ENCODE measurements at regions not wholly inside any gene's neighbourhood (a gene's known extent, or its start where the extent isn't known, plus 50 kb on each side); places are given as distances from the start of the nearest gene placed in this dataset.

DNA sequence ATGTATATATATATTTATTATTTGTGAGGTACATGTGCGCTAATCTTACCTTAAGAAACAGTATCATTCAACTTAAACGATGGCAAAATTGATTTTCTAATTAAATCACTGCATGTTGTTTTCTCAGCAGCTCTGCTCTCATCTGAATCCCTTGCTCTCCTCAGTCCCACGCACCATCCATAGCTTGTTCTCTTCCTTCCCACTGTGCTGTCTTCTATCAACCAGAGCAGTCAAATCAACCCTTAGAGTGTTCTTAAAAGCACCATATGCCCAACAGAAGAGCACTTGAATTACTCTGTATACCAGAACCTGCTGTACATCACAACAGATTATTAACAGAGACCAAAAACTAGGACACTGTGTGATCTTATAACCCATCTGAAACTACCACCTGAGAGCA, 209.4 kb upstream of the G2E3 start:
- no peak for TF ChIP-seq TEAD4 (IDR thresholded peaks at IDR 0.05)
- TF ChIP-seq, protein P1, sequence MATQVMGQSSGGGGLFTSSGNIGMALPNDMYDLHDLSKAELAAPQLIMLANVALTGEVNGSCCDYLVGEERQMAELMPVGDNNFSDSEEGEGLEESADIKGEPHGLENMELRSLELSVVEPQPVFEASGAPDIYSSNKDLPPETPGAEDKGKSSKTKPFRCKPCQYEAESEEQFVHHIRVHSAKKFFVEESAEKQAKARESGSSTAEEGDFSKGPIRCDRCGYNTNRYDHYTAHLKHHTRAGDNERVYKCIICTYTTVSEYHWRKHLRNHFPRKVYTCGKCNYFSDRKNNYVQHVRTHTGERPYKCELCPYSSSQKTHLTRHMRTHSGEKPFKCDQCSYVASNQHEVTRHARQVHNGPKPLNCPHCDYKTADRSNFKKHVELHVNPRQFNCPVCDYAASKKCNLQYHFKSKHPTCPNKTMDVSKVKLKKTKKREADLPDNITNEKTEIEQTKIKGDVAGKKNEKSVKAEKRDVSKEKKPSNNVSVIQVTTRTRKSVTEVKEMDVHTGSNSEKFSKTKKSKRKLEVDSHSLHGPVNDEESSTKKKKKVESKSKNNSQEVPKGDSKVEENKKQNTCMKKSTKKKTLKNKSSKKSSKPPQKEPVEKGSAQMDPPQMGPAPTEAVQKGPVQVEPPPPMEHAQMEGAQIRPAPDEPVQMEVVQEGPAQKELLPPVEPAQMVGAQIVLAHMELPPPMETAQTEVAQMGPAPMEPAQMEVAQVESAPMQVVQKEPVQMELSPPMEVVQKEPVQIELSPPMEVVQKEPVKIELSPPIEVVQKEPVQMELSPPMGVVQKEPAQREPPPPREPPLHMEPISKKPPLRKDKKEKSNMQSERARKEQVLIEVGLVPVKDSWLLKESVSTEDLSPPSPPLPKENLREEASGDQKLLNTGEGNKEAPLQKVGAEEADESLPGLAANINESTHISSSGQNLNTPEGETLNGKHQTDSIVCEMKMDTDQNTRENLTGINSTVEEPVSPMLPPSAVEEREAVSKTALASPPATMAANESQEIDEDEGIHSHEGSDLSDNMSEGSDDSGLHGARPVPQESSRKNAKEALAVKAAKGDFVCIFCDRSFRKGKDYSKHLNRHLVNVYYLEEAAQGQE (IDR thresholded peaks at IDR 0.05; ENCODE audit: low read depth) = no peak
- TF ChIP-seq YY1 (IDR thresholded peaks at IDR 0.05; ENCODE audit: low read depth) = no peak
- TF ChIP-seq TCF12 (IDR thresholded peaks at IDR 0.05; ENCODE audit: low read depth) = no peak
- no peak for TF ChIP-seq FOXM1 (IDR thresholded peaks at IDR 0.05; ENCODE audit: borderline replicate concordance, low read depth)
- TF ChIP-seq EP300 (IDR thresholded peaks at IDR 0.05; ENCODE audit: borderline replicate concordance) = no peak
- TF ChIP-seq, protein P2, sequence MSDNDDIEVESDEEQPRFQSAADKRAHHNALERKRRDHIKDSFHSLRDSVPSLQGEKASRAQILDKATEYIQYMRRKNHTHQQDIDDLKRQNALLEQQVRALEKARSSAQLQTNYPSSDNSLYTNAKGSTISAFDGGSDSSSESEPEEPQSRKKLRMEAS (IDR thresholded peaks at IDR 0.05) = no peak
- no peak for TF ChIP-seq RAD21 (IDR thresholded peaks at IDR 0.05; ENCODE audit: low read depth)
- TF ChIP-seq CREB1 (IDR thresholded peaks at IDR 0.05; ENCODE audit: low read depth) = no peak
- no peak for TF ChIP-seq ZBTB7A (IDR thresholded peaks at IDR 0.05; ENCODE audit: low read depth)
- no peak for TF ChIP-seq NFIC (IDR thresholded peaks at IDR 0.05)
- TF ChIP-seq TAF1 (IDR thresholded peaks at IDR 0.05; ENCODE audit: low read depth) = no peak
- TF ChIP-seq CEBPB (IDR thresholded peaks at IDR 0.05) = no peak
